SU-DHL-6 (cell line): ENCODE measurements at regions not wholly inside any gene's neighbourhood (a gene's known extent, or its start where the extent isn't known, plus 50 kb on each side); places are given as distances from the start of the nearest gene placed in this dataset.

Experiments
- H2AFZ ChIP-seq: fragments of 200-600 bp; sonication (generic); 2 replicates; pipeline ENCODE4 v1.6.1; 2014; ENCODE audit warnings: low read depth, mild to moderate bottlenecking, moderate library complexity, mixed read lengths, antibody characterized with exemption, low read length; ENCODE audit not compliant: severe bottlenecking
- H3F3A ChIP-seq: fragments of 200-600 bp; shearing (Covaris generic); 2 replicates; pipeline ENCODE4 v1.6.0; 2016; ENCODE audit warnings: antibody characterized with exemption, mild to moderate bottlenecking; ENCODE audit not compliant: insufficient read depth
- H3K27ac ChIP-seq: fragments of 200-600 bp; sonication (generic); 2 replicates; pipeline ENCODE4 v1.5.1; 2016; ENCODE audit warnings: low read depth, mild to moderate bottlenecking, low read length, moderate library complexity, mixed read lengths
- H3K27me3 ChIP-seq: fragments of 200-600 bp; sonication (generic), shearing (Covaris generic); 2 replicates; pipeline ENCODE4 v1.6.0; 2014; ENCODE audit warnings: mild to moderate bottlenecking, low read length
- H3K36me3 ChIP-seq: fragments of 200-600 bp; sonication (generic); 2 replicates; pipeline ENCODE4 v1.6.1; 2014; ENCODE audit warnings: mild to moderate bottlenecking, low read length, mixed read lengths
- H3K4me2 ChIP-seq: fragments of 300-600, 200-600 bp; shearing (Covaris generic), sonication (generic); 2 replicates; pipeline ENCODE4 v1.6.0; 2014; ENCODE audit warnings: low read length, low read depth, mild to moderate bottlenecking; ENCODE audit not compliant: poor library complexity, severe bottlenecking
- H3K4me3 ChIP-seq: fragments of 200-600 bp; sonication (generic); 2 replicates; pipeline ENCODE4 v1.5.1; 2014; ENCODE audit warnings: antibody characterized with exemption, low read length, mild to moderate bottlenecking, mixed read lengths; ENCODE audit not compliant: insufficient read depth, poor library complexity, severe bottlenecking
- H3K79me2 ChIP-seq: fragments of 200-600 bp; sonication (generic); 2 replicates; pipeline ENCODE4 v1.6.1; 2014; ENCODE audit warnings: mild to moderate bottlenecking, low read length, moderate library complexity; ENCODE audit not compliant: insufficient read depth
- H3K9ac ChIP-seq: fragments of 200-600 bp; sonication (generic); 2 replicates; pipeline ENCODE4 v1.7.0; 2014; ENCODE audit warnings: mild to moderate bottlenecking, low read length
- H3K9me2 ChIP-seq: fragments of 200-600 bp; sonication (generic); replicated peaks from 2 replicates; pipeline ENCODE4 v1.6.1; 2014; ENCODE audit warnings: low read length; ENCODE audit not compliant: insufficient read depth
- H3K9me3 ChIP-seq: fragments of 200-600 bp; sonication (generic); 2 replicates; pipeline ENCODE4 v1.6.1; 2014; ENCODE audit warnings: low read length, mixed read lengths; ENCODE audit not compliant: insufficient read depth
- H4K20me1 ChIP-seq: fragments of 200-600 bp; sonication (generic); 2 replicates; pipeline ENCODE4 v1.6.1; 2014; ENCODE audit warnings: low read depth, mild to moderate bottlenecking, antibody characterized with exemption, low read length, moderate library complexity, mixed read lengths
- CTCF ChIP-seq: fragments of 200-600 bp; sonication (generic); IDR thresholded peaks from one replicate; pipeline ENCODE4 v1.5.1; 2017; ENCODE audit warnings: antibody characterized with exemption, mild to moderate bottlenecking, low read length, moderate library complexity; ENCODE audit not compliant: insufficient read depth, poor library complexity, severe bottlenecking
- EZH2phosphoT487 ChIP-seq: fragments of 200-600 bp; sonication (generic), shearing (Covaris generic); conservative IDR thresholded peaks from 2 replicates; pipeline ENCODE4 v1.6.1; 2018; ENCODE audit warnings: mild to moderate bottlenecking, antibody characterized with exemption, low read length, moderate library complexity, mixed read lengths

GRCh38 chr16:85465328-85466303 lies 147.5 kb upstream of the GSE1 start:
- no peaks in the 10 kb centered on the region for H3K9me3 ChIP-seq
- H3K4me2 ChIP-seq = no peak overlapping the region
- H2AFZ ChIP-seq = no peak overlapping the region
- H3K36me3 ChIP-seq = no peaks in the 10 kb centered on the region
- TF ChIP-seq CTCF (no peak), EZH2phosphoT487 (no peak)
- H3K9ac ChIP-seq = no peak overlapping the region
- H3K9me2 ChIP-seq = no peaks in the 10 kb centered on the region
- no peaks in the 10 kb centered on the region for H3K27me3 ChIP-seq
- no peaks in the 10 kb centered on the region for H3K79me2 ChIP-seq
- H4K20me1 ChIP-seq = no peaks in the 10 kb centered on the region
- H3K4me3 ChIP-seq = no peak overlapping the region
- H3F3A ChIP-seq = no peaks in the 10 kb centered on the region
- no peak overlapping the region for H3K27ac ChIP-seq

GRCh38 chr16:85466304-85466700 lies 146.8 kb upstream of the GSE1 start:
- no peak overlapping the region for H3K27ac ChIP-seq
- H3K9me3 ChIP-seq = no peaks in the 10 kb centered on the region
- TF ChIP-seq EZH2phosphoT487 (no peak), CTCF (no peak)
- H3K4me2 ChIP-seq = no peak overlapping the region
- no peaks in the 10 kb centered on the region for H3K79me2 ChIP-seq
- H3K9me2 ChIP-seq = no peaks in the 10 kb centered on the region
- H2AFZ ChIP-seq = no peak overlapping the region
- H3K4me3 ChIP-seq = no peak overlapping the region
- no peaks in the 10 kb centered on the region for H3K27me3 ChIP-seq
- H3K9ac ChIP-seq = no peak overlapping the region
- H3K36me3 ChIP-seq = no peaks in the 10 kb centered on the region
- no peaks in the 10 kb centered on the region for H3F3A ChIP-seq
- H4K20me1 ChIP-seq = no peaks in the 10 kb centered on the region

- Histone ChIP-seq H3K9me3 (no peaks in the 10 kb centered on the region), H3K36me3 (no peaks in the 10 kb centered on the region), H3K9ac (no peak overlapping the region), H2AFZ (no peak overlapping the region), H3K27ac (no peak overlapping the region), H4K20me1 (no peaks in the 10 kb centered on the region), H3K79me2 (no peaks in the 10 kb centered on the region), H3K4me2 (no peak overlapping the region), H3F3A (no peaks in the 10 kb centered on the region), H3K27me3 (no peaks in the 10 kb centered on the region), H3K9me2 (no peaks in the 10 kb centered on the region), H3K4me3 (no peak overlapping the region)
- TF ChIP-seq CTCF = no peak
These were observed 146.1 kb upstream of the GSE1 start for GRCh38 chr16:85466989-85467388.
